ENCODE measurements at regions not wholly inside any gene's neighbourhood (a gene's known extent, or its start where the extent isn't known, plus 50 kb on each side); places are given as distances from the start of the nearest gene placed in this dataset.

GRCh38 chr4:183838987-183839712, 66.0 kb upstream of the STOX2 start:
- no peak for TF ChIP-seq POLR2A (IDR thresholded peaks at IDR 0.05)
- TF ChIP-seq, protein P1, sequence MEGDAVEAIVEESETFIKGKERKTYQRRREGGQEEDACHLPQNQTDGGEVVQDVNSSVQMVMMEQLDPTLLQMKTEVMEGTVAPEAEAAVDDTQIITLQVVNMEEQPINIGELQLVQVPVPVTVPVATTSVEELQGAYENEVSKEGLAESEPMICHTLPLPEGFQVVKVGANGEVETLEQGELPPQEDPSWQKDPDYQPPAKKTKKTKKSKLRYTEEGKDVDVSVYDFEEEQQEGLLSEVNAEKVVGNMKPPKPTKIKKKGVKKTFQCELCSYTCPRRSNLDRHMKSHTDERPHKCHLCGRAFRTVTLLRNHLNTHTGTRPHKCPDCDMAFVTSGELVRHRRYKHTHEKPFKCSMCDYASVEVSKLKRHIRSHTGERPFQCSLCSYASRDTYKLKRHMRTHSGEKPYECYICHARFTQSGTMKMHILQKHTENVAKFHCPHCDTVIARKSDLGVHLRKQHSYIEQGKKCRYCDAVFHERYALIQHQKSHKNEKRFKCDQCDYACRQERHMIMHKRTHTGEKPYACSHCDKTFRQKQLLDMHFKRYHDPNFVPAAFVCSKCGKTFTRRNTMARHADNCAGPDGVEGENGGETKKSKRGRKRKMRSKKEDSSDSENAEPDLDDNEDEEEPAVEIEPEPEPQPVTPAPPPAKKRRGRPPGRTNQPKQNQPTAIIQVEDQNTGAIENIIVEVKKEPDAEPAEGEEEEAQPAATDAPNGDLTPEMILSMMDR (IDR thresholded peaks at IDR 0.05), result peak; percentile 23 to 43 (median 36)
- intact Hi-C loops (cut with DNase I), result loop anchor here in 1 of 2 donors (5.0 kb wide), 1 partner anchor 328 kb away; no protein-coding TSS in a partner anchor
- Histone ChIP-seq H3K4me1 (no peaks in the 10 kb centered on the region), H3K27ac (no peak overlapping the region), H3K36me3 (no peaks in the 10 kb centered on the region), H3K4me3 (no peak overlapping the region), H3K27me3 (no peaks in the 10 kb centered on the region), H3K9me3 (no peaks in the 10 kb centered on the region)
- DNase-seq (no peak), ATAC-seq (peak; percentile 72 to 87 (median 75))
- WGBS (ENCODE audit: insufficient coverage, low coverage, low lambda C conversion rate, missing lambda C conversion rate), result 37% methylated on average over 10 of the region's 16 CpGs

GRCh38 chr4:183840311-183840710, 64.8 kb upstream of the STOX2 start:
- Histone ChIP-seq H3K4me3 (no peak overlapping the region), H3K27me3 (no peaks in the 10 kb centered on the region), H3K27ac (no peak overlapping the region), H3K9me3 (no peaks in the 10 kb centered on the region), H3K36me3 (no peaks in the 10 kb centered on the region), H3K4me1 (no peaks in the 10 kb centered on the region)
- peak; percentile 94 to 99 (median 96) for ATAC-seq
- intact Hi-C loops (cut with DNase I), result loop anchor here in 1 of 2 donors (5.0 kb wide), 1 partner anchor 327 kb away; no protein-coding TSS in a partner anchor
- WGBS (ENCODE audit: insufficient coverage, low coverage, low lambda C conversion rate, missing lambda C conversion rate), result 10% methylated on average over 5 of the region's 5 CpGs
- no peak for TF ChIP-seq POLR2A (IDR thresholded peaks at IDR 0.05)
- TF ChIP-seq, protein P1 (IDR thresholded peaks at IDR 0.05), result peak; percentile 83 to 91 (median 86)
- peak; percentile 63 to 82 (median 82) for DNase-seq

- Histone ChIP-seq H3K27ac (no peak overlapping the region), H3K27me3 (no peaks in the 10 kb centered on the region), H3K4me1 (no peaks in the 10 kb centered on the region), H3K36me3 (no peaks in the 10 kb centered on the region), H3K4me3 (no peak overlapping the region), H3K9me3 (no peaks in the 10 kb centered on the region)
- 89% methylated on average over 7 of the region's 8 CpGs for WGBS (ENCODE audit: insufficient coverage, low coverage, low lambda C conversion rate, missing lambda C conversion rate)
- DNase-seq (no peak), ATAC-seq (no peak)
- intact Hi-C loops (cut with DNase I), result loop anchor here in 1 of 2 donors (5.0 kb wide), 1 partner anchor 326 kb away; no protein-coding TSS in a partner anchor
- no peak for TF ChIP-seq POLR2A (IDR thresholded peaks at IDR 0.05)
- TF ChIP-seq, protein P1 (IDR thresholded peaks at IDR 0.05), result no peak
These were observed 64.1 kb upstream of the STOX2 start for GRCh38 chr4:183841001-183841400.

- DNase-seq (no peak), ATAC-seq (no peak)
- WGBS (ENCODE audit: insufficient coverage, low coverage, low lambda C conversion rate, missing lambda C conversion rate), result 72% methylated on average over 3 of the region's 3 CpGs
- Histone ChIP-seq H3K4me1 (no peaks in the 10 kb centered on the region), H3K36me3 (no peaks in the 10 kb centered on the region), H3K9me3 (peaks cover 0 to 2% (median 0%) of the 10 kb centered on the region in 4 donors), H3K27me3 (no peaks in the 10 kb centered on the region), H3K4me3 (no peak overlapping the region), H3K27ac (no peak overlapping the region)
- TF ChIP-seq, protein P1 (IDR thresholded peaks at IDR 0.05), result no peak
- no peak for TF ChIP-seq POLR2A (IDR thresholded peaks at IDR 0.05)
- intact Hi-C loops (cut with DNase I), result loop anchor here in 1 of 2 donors (5.0 kb wide), 1 partner anchor 325 kb away; no protein-coding TSS in a partner anchor
These were observed 63.0 kb upstream of the STOX2 start for GRCh38 chr4:183842129-183842528.

Data from right lobe of liver (tissue), 6 donors.